Smooth muscle cell (in vitro differentiated cells): ENCODE measurements at regions not wholly inside any gene's neighbourhood (a gene's known extent, or its start where the extent isn't known, plus 50 kb on each side); places are given as distances from the start of the nearest gene placed in this dataset.

Source experiments
- DNase-seq: peaks from one replicate; lab custom pipeline; 2025; ENCODE audit not compliant: unreplicated experiment; lab: John Stamatoyannopoulos, UW
- H2AFZ ChIP-seq: fragments of 200-600 bp; sonication (generic); 2 replicates; pipeline ENCODE4 v1.6.0; 2016; ENCODE audit warnings: antibody characterized with exemption, low read depth, mild to moderate bottlenecking
- H3F3A ChIP-seq: fragments of 200-600 bp; sonication (generic); 2 replicates; pipeline ENCODE4 v1.6.0; 2017; ENCODE audit warnings: antibody characterized with exemption, low read depth
- H3K27ac ChIP-seq: fragments of 200-600 bp; sonication (generic); 2 replicates; pipeline ENCODE4 v1.5.1; 2016; ENCODE audit warnings: low read depth, mild to moderate bottlenecking
- H3K27me3 ChIP-seq: fragments of 200-600 bp; sonication (generic); 2 replicates; pipeline ENCODE4 v1.6.1; 2016; ENCODE audit warnings: low read depth, mild to moderate bottlenecking
- H3K36me3 ChIP-seq: fragments of 200-600 bp; sonication (generic); 2 replicates; pipeline ENCODE4 v1.5.1; 2016; ENCODE audit warnings: low read depth
- H3K4me1 ChIP-seq: fragments of 200-600 bp; sonication (generic); 2 replicates; pipeline ENCODE4 v1.5.1; 2016; ENCODE audit warnings: low read depth
- H3K4me2 ChIP-seq: fragments of 200-600 bp; sonication (generic); 2 replicates; pipeline ENCODE4 v1.6.0; 2016; ENCODE audit warnings: mild to moderate bottlenecking
- H3K4me3 ChIP-seq: fragments of 200-600 bp; sonication (generic); 2 replicates; pipeline ENCODE4 v1.5.1; 2016; ENCODE audit warnings: mild to moderate bottlenecking
- H3K79me2 ChIP-seq: fragments of 200-600 bp; sonication (generic); 2 replicates; pipeline ENCODE4 v1.6.0; 2016; ENCODE audit warnings: low read depth, mild to moderate bottlenecking
- H3K9ac ChIP-seq: fragments of 200-600 bp; sonication (generic); 2 replicates; pipeline ENCODE4 v1.6.0; 2016; ENCODE audit warnings: low read depth
- H3K9me3 ChIP-seq: fragments of 200-600 bp; sonication (generic); replicated peaks from 2 replicates; pipeline ENCODE4 v1.5.1; 2016; ENCODE audit warnings: low read depth
- H4K20me1 ChIP-seq: fragments of 200-600 bp; sonication (generic); 2 replicates; pipeline ENCODE4 v1.6.0; 2016; ENCODE audit warnings: low read depth
- WGBS: methylation state at CpG from one replicate; pipeline ENCODE4 v1.1.7; 2016; ENCODE audit warnings: low lambda C conversion rate; 5-methylcytosine and 5-hydroxymethylcytosine counted together
- TF ChIP-seq, protein P1 (sequence below): fragments of 200-600 bp; sonication (generic); IDR thresholded peaks from 2 replicates; pipeline ENCODE4 v1.5.1; 2017; ENCODE audit warnings: borderline replicate concordance, mild to moderate bottlenecking, antibody characterized with exemption; ENCODE audit not compliant: insufficient read depth, poor library complexity, severe bottlenecking

DNA sequence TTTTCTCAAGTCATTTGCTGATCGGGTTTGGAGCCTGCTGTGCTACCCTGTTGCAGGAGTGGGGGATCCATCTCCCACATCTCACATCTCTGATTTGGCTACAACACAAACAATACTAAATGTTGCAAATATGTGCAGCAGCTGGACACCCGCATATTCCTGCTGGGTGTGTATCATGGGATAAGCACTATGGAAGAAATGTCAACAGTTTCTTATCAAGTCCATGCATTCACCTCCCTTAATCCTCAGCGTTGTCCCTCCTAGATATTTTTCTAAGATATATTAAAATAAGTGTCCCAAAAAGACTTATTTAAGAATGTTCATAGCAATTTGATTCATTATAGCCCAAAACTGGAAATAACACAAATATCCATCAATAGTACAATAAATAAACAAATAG, 303.7 kb downstream of the TRIB2 start:
- DNase-seq, result no peak
- H3K9me3 ChIP-seq, result no peaks in the 10 kb centered on the region
- H3K27me3 ChIP-seq, result no peaks in the 10 kb centered on the region
- H3K9ac ChIP-seq, result no peak overlapping the region
- H3K36me3 ChIP-seq, result no peaks in the 10 kb centered on the region
- no peaks in the 10 kb centered on the region for H3F3A ChIP-seq
- no peak overlapping the region for H2AFZ ChIP-seq
- no peak overlapping the region for H3K4me2 ChIP-seq
- H3K27ac ChIP-seq, result no peak overlapping the region
- 79% methylated on average over 3 of the region's 3 CpGs for WGBS
- no peaks in the 10 kb centered on the region for H3K79me2 ChIP-seq
- TF ChIP-seq, protein P1, sequence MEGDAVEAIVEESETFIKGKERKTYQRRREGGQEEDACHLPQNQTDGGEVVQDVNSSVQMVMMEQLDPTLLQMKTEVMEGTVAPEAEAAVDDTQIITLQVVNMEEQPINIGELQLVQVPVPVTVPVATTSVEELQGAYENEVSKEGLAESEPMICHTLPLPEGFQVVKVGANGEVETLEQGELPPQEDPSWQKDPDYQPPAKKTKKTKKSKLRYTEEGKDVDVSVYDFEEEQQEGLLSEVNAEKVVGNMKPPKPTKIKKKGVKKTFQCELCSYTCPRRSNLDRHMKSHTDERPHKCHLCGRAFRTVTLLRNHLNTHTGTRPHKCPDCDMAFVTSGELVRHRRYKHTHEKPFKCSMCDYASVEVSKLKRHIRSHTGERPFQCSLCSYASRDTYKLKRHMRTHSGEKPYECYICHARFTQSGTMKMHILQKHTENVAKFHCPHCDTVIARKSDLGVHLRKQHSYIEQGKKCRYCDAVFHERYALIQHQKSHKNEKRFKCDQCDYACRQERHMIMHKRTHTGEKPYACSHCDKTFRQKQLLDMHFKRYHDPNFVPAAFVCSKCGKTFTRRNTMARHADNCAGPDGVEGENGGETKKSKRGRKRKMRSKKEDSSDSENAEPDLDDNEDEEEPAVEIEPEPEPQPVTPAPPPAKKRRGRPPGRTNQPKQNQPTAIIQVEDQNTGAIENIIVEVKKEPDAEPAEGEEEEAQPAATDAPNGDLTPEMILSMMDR, result no peak
- no peaks in the 10 kb centered on the region for H4K20me1 ChIP-seq
- peaks cover 13% of the 10 kb centered on the region for H3K4me1 ChIP-seq
- H3K4me3 ChIP-seq, result no peak overlapping the region

DNA sequence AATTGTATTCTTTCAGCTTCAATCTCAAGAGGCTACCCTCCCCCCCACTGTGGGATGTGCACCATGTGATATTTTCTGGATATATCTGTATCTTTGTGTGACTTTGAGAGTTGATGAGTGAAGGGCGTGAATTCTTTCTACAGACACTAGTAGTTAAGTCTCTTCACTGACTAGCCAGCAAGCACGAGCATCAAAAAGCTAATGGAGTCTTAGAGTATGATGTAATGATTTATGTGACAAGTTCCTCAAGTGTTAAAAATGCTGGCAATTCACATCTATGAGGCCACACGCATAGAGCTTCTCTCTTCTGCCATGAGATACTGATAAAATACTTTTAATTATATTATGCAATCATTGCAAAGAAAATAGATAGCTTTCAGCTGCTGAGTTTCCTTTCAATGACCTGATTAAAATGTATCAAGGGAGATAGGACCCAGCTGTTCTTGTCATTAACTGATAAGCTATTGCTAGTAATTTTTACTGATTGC, 304.8 kb downstream of the TRIB2 start:
- H2AFZ ChIP-seq, result no peak overlapping the region
- peaks cover 3% of the 10 kb centered on the region for H3K4me1 ChIP-seq
- TF ChIP-seq, protein P1, result no peak
- WGBS, result 39% methylated on average over 3 of the region's 3 CpGs
- H3K27me3 ChIP-seq, result peaks cover 4% of the 10 kb centered on the region
- no peak overlapping the region for H3K9ac ChIP-seq
- no peaks in the 10 kb centered on the region for H3K36me3 ChIP-seq
- H3K79me2 ChIP-seq, result no peaks in the 10 kb centered on the region
- H3F3A ChIP-seq, result no peaks in the 10 kb centered on the region
- H3K4me3 ChIP-seq, result no peak overlapping the region
- no peak for DNase-seq
- H3K4me2 ChIP-seq, result no peak overlapping the region
- no peak overlapping the region for H3K27ac ChIP-seq
- no peaks in the 10 kb centered on the region for H4K20me1 ChIP-seq
- H3K9me3 ChIP-seq, result no peaks in the 10 kb centered on the region

DNA sequence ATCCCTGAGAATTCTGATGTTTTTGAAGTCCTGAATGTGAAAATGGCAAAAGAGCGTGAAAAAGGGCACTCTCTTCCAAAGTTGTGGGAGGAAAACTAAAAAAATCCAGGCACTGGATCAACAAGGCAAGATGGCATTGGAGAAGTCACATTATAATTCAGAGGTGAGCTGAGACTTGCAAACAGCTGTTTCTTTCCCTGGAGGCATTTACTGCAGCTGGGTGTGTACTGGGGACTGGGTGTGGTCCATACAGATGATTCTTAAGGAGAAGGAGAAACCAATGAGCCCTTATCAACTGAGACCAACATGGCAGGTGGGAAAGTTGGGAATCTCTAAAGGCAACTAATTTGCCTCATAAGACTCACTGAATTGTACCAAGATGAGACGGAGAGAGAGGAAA, 313.9 kb downstream of the TRIB2 start:
- Histone ChIP-seq H3K4me1 (no peaks in the 10 kb centered on the region), H3K27ac (no peak overlapping the region), H3K36me3 (no peaks in the 10 kb centered on the region), H3F3A (no peaks in the 10 kb centered on the region), H3K27me3 (peaks cover 4% of the 10 kb centered on the region), H2AFZ (no peak overlapping the region), H3K9ac (no peak overlapping the region), H3K79me2 (no peaks in the 10 kb centered on the region), H3K4me2 (no peak overlapping the region), H3K9me3 (no peaks in the 10 kb centered on the region), H4K20me1 (no peaks in the 10 kb centered on the region), H3K4me3 (no peak overlapping the region)
- WGBS, result 69% methylated on average over 2 of the region's 2 CpGs
- DNase-seq, result no peak
- TF ChIP-seq, protein P1, result no peak

DNA sequence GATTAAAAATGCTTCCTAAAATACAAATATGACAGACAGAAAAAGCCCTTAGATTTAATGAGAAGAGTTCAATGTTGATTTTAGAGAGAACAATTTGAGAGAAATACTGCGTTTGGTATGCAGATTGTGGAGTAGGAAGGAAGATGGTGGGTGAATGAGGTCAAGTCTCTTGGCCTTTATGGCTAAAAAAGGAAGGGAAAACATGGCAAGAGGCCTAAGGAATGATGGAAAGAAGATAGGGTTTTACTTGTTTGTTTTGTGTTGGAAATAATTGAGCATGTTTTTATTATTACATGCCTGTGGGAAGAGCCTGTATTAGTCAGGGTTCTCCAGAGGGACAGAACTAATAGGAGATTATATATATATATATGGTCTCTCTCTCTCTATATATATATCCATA, 318.1 kb downstream of the TRIB2 start:
- 71% methylated on average over 1 of the region's 1 CpG for WGBS
- TF ChIP-seq, protein P1, result no peak
- Histone ChIP-seq H3K27me3 (no peaks in the 10 kb centered on the region), H3K9me3 (no peaks in the 10 kb centered on the region), H3K4me1 (no peaks in the 10 kb centered on the region), H3K4me3 (no peak overlapping the region), H3K79me2 (no peaks in the 10 kb centered on the region), H3K36me3 (no peaks in the 10 kb centered on the region), H2AFZ (no peak overlapping the region), H3K27ac (no peak overlapping the region), H4K20me1 (no peaks in the 10 kb centered on the region), H3K9ac (no peak overlapping the region), H3K4me2 (no peak overlapping the region), H3F3A (no peaks in the 10 kb centered on the region)
- no peak for DNase-seq
